Activated B cell treated with CpG ODN at 0.5 μM for 24 hours (primary cell): ENCODE measurements at regions not wholly inside any gene's neighbourhood (a gene's known extent, or its start where the extent isn't known, plus 50 kb on each side); places are given as distances from the start of the nearest gene placed in this dataset.
"Not testable (repeated sequence)": the region's sequence is repeated elsewhere in the genome, so short reads cannot be mapped to it uniquely, and the experiment has no call there.

Experiments
- ATAC-seq: fragments of 200-7000 bp; cut with Tn5 transposase; one replicate; pipeline ENCODE4 v1.10.0; 2021; ENCODE audit warnings: low read depth, mild to moderate bottlenecking, moderate library complexity
- CTCF ChIA-PET: fragments of 350-600 bp; sonication (Branson Sonifier 250); formaldehyde crosslinking; loops from one replicate; lab custom pipeline; 2021; ENCODE audit warnings: antibody characterized with exemption; lab: Charles Lee
- POLR2A ChIA-PET: fragments of 350-600 bp; sonication (Branson Sonifier 250); formaldehyde crosslinking; loops from one replicate; lab custom pipeline; 2021; ENCODE audit warnings: antibody characterized with exemption; lab: Charles Lee
- DNase-seq: peaks from one replicate; pipeline ENCODE4 v3.0.0; 2022
- H3K27ac Mint-ChIP-seq: one replicate; pipeline ENCODE4 v1.8.0; 2020; ENCODE audit warnings: mixed read lengths
- H3K27me3 Mint-ChIP-seq: one replicate; pipeline ENCODE4 v1.8.0; 2021; ENCODE audit warnings: mixed read lengths
- H3K36me3 Mint-ChIP-seq: one replicate; pipeline ENCODE4 v1.8.0; 2021; ENCODE audit warnings: low read depth, mixed read lengths
- H3K4me1 Mint-ChIP-seq: one replicate; pipeline ENCODE4 v1.8.0; 2021; ENCODE audit warnings: mixed read lengths
- H3K4me3 Mint-ChIP-seq: one replicate; pipeline ENCODE4 v1.8.0; 2020; ENCODE audit warnings: mild to moderate bottlenecking, mixed read lengths
- H3K9me3 Mint-ChIP-seq: one replicate; pipeline ENCODE4 v1.8.0; 2020; ENCODE audit warnings: mixed read lengths
- intact Hi-C: fragments of 100-400 bp; cut with micrococcal nuclease; formaldehyde crosslinking; loops from one replicate; pipeline ENCODE4 v1.15.1; 2024

DNA sequence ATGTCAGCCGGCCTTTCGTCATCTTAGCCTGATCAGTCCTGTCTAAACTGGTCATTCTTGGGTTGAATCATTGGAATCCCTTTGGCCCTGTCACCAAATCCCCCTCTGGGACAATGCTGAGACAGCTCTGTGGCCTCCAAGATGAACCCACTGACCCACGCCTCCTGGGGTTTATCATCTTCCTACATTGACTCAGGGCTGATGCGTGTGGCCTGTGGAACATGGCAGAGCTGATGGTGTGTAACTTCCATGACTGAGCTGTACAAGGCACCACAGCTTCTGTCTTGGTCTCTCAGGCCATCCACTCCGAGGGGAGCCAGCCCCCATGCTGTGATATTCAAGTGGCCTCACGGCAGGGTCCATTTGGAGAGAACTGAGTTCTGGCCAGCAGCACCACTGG, 150.2 kb downstream of the LAT start:
- H3K4me3 Mint-ChIP-seq, intact Hi-C loops, DNase-seq, H3K4me1 Mint-ChIP-seq, H3K27me3 Mint-ChIP-seq, H3K9me3 Mint-ChIP-seq, POLR2A ChIA-PET, CTCF ChIA-PET, H3K36me3 Mint-ChIP-seq, ATAC-seq, H3K27ac Mint-ChIP-seq: not testable (repeated sequence)

GRCh38 chr16:29133681-29134430, 149.0 kb downstream of the LAT start:
- intact Hi-C loops, DNase-seq, ATAC-seq, H3K27me3 Mint-ChIP-seq, H3K4me1 Mint-ChIP-seq, H3K36me3 Mint-ChIP-seq, H3K9me3 Mint-ChIP-seq, CTCF ChIA-PET, H3K4me3 Mint-ChIP-seq, H3K27ac Mint-ChIP-seq: not testable (repeated sequence)
- POLR2A ChIA-PET: interaction anchor here (0.6 kb wide), 1 partner anchor 193 kb away, joined by 3 read pairs; no protein-coding TSS in a partner anchor

- H3K27me3 Mint-ChIP-seq, CTCF ChIA-PET, POLR2A ChIA-PET, H3K4me1 Mint-ChIP-seq, H3K4me3 Mint-ChIP-seq, ATAC-seq, DNase-seq, intact Hi-C loops, H3K9me3 Mint-ChIP-seq, H3K27ac Mint-ChIP-seq: not testable (repeated sequence)
- peaks cover 10% of the 10 kb centered on the region for H3K36me3 Mint-ChIP-seq
Measured at GRCh38 chr16:29132869-29133268, 148.0 kb downstream of the LAT start.

- H3K4me3 Mint-ChIP-seq, DNase-seq, intact Hi-C loops, CTCF ChIA-PET, H3K9me3 Mint-ChIP-seq, H3K27ac Mint-ChIP-seq, ATAC-seq, H3K27me3 Mint-ChIP-seq, H3K4me1 Mint-ChIP-seq, POLR2A ChIA-PET: not testable (repeated sequence)
- peaks cover 12% of the 10 kb centered on the region for H3K36me3 Mint-ChIP-seq
Measured at GRCh38 chr16:29132444-29132843, 147.6 kb downstream of the LAT start.

DNA sequence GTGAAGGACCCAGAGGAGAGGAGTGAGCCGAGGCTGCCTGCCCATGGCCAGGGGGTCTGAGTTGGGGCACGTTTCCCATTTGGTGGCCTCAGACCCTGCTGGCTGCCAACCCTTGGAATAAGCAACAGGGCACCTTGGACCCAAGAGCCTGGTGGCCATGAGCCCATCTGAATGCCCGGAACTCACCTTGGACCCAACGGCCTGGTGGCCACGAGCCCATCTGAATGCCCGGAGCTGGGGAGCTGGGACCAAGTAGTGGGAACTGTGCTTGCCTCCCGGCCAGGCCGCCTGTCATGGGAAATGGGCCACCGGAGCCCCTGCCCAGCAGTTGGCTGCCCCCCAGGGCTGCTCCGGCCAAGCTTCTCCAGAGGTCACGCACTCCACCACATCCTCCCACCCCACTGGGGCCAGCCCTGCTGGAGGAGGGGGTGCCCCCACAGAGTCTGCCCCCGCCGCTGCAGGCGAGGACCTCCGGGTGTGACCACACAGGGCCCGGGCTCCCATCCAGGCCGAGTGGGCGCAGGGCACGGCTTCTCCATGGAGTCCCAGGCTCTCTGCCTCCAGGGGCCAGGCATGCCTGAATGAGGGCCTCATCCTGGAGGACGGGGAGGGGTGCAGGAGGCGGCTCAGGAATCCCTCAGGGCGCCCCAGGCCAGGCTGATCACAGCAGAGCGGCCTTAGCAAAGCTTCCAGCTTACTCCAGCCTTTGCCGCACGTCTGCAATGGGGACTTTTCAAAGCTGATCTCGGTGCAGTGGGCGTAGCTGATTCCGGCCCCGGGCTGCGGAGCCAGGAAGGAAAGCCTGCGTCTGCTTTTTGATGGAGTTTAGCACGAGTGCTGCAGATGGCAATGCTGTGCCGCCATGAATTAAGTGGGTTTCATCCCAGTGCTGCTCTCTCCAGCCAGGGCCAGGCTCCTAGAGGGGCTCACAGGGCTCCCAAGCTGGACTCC, 146.3 kb downstream of the LAT start:
- ATAC-seq, CTCF ChIA-PET, intact Hi-C loops, H3K9me3 Mint-ChIP-seq, H3K4me1 Mint-ChIP-seq, DNase-seq, H3K27ac Mint-ChIP-seq, H3K27me3 Mint-ChIP-seq, H3K4me3 Mint-ChIP-seq, POLR2A ChIA-PET: not testable (repeated sequence)
- peaks cover 22% of the 10 kb centered on the region for H3K36me3 Mint-ChIP-seq

DNA sequence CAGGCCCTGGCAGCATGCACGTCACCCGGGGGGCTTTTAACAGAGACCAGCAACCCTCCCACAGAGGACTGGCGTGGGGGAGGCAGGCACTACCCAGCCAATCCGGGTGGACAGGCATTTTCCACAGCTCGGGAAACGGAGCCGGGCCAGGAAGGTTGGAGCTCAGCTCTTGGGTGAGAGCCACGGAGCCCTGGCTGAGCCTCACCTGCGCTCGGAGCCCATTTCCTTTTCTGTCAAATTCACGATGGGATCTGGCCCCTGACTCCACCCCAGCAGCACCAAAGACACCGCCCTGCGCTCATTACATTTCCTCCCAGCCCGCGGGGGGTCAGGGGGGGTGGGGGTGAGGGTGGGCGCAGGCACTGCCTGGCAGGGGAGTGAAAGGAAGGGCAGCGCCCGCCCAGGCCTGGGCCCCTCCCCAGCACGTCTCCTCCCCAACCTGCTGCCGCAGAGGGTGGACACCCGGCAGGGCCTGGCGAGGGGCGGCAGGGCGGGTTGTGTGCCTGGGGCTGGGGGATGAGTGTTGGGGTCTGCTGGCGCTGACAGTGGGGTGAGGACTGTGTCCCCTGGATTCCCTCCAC, 145.4 kb downstream of the LAT start:
- H3K4me3 Mint-ChIP-seq, H3K27ac Mint-ChIP-seq, intact Hi-C loops, H3K4me1 Mint-ChIP-seq, H3K27me3 Mint-ChIP-seq, CTCF ChIA-PET, H3K9me3 Mint-ChIP-seq, POLR2A ChIA-PET, ATAC-seq, DNase-seq: not testable (repeated sequence)
- H3K36me3 Mint-ChIP-seq: peaks cover 22% of the 10 kb centered on the region

- ATAC-seq, H3K4me3 Mint-ChIP-seq, POLR2A ChIA-PET, DNase-seq, H3K27ac Mint-ChIP-seq, H3K9me3 Mint-ChIP-seq, H3K27me3 Mint-ChIP-seq, H3K4me1 Mint-ChIP-seq, intact Hi-C loops, CTCF ChIA-PET: not testable (repeated sequence)
- peaks cover 24% of the 10 kb centered on the region for H3K36me3 Mint-ChIP-seq
Measured at GRCh38 chr16:29129458-29130038, 144.7 kb downstream of the LAT start.

DNA sequence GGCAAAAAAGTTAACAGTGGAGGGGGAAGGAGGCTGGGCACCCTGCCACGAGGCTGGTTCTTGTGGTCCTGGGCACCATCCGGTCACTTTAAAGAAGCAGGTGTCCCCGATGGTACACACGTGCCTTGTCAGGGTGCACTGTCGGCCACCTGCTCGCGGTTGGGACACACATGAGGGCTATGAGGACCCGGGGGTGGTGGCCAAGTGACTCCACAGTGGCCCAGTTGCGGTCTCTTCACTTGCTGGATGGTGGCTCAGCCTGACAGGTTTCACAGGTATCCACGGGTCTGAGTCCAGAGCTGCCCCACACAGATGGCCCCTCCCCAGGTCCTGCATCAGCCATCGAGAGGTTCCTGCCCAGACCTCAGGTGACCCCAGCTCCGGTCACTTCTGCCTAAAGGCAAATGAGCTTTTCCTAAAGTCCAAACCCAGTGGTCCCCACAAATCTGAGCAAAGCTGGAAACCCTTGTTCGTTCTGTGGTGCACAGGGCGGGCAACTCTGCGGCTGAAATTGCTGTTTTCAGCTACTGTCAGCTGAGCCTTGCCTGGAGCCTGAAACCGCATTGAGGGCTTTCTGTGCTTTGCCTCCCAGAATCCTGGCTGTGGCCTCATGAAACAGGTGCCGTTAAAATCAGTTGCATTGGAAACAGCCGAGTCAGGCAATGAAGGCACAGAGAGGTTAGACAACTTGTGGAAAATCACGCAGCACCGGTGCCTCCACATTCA, 144.0 kb downstream of the LAT start:
- H3K9me3 Mint-ChIP-seq, ATAC-seq, H3K4me3 Mint-ChIP-seq, POLR2A ChIA-PET, CTCF ChIA-PET, intact Hi-C loops, H3K27ac Mint-ChIP-seq, DNase-seq, H3K4me1 Mint-ChIP-seq, H3K27me3 Mint-ChIP-seq: not testable (repeated sequence)
- H3K36me3 Mint-ChIP-seq: peaks cover 27% of the 10 kb centered on the region

DNA sequence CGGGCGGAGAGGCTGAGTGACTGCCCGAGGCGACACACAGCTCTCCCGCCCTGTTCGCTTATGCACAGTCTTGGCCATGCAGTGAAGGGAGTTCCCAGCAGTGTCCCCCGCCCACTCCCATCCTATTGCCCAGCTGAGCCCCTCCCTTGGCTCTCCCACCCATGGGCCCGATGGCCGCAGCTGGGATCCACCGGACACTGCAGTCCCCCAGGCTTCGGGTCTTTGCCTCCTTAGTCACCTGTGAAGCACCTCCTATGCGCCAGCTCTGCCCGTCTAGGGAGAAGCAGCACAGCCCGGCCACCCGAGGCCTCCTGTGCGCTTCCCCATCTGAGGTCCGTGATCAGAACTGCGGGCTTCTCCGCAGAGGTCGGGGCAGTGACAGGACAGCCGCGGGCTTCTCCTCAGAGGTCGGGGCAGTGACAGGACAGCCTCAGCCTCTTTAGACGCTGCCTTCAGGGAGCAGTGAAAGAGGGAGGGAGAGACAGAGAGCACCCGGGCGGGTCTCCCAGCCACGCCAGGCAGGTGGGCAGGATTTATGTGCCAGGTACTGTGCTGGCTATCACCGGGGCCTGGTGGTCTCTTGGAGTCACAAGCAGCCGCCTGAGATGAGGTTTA, 143.1 kb downstream of the LAT start:
- H3K4me3 Mint-ChIP-seq, H3K9me3 Mint-ChIP-seq, H3K27ac Mint-ChIP-seq, intact Hi-C loops, DNase-seq, CTCF ChIA-PET, H3K27me3 Mint-ChIP-seq, ATAC-seq, POLR2A ChIA-PET, H3K4me1 Mint-ChIP-seq: not testable (repeated sequence)
- H3K36me3 Mint-ChIP-seq: peaks cover 25% of the 10 kb centered on the region
